ENCODE measurements at regions not wholly inside any gene's neighbourhood (a gene's known extent, or its start where the extent isn't known, plus 50 kb on each side); places are given as distances from the start of the nearest gene placed in this dataset.

- Histone ChIP-seq H3K27me3 (ENCODE audit: control insufficient read depth, insufficient read depth, low read length) (no peaks in the 10 kb centered on the region), H3K4me3 (ENCODE audit: low read depth, low read length) (no peak overlapping the region), H3K36me3 (ENCODE audit: control insufficient read depth, insufficient read depth, low read length) (no peaks in the 10 kb centered on the region)
- no peak for DNase-seq (ENCODE audit: low read depth)
- no peak for TF ChIP-seq CTCF (IDR thresholded peaks at IDR 0.05; ENCODE audit: insufficient read depth, low read length, severe bottlenecking)
- FAIRE-seq, result no peak
These were observed 74.6 kb upstream of the IPO9 start for GRCh38 chr1:201754353-201754752.

DNA sequence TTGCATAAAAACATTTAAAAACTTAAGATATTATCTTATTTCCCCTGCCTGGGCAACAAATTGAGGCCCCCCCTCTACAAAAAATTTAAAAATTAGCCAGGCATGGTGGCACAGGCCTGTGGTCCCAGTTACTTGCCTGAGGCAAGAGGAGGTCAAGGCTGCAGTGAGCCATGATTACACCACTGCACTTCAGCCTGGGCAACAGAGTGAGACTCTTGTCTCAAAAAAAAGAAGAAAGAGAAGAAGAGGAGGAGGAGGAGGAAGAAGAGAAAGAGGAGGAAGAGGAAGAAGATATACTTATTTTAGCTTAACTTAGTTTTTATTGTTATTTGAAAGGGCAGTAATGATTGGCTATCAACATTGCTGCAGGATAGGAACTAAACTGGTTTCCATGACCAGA is 73.8 kb upstream of the IPO9 start:
- no peak for FAIRE-seq
- Histone ChIP-seq H3K4me3 (ENCODE audit: low read depth, low read length) (no peak overlapping the region), H3K36me3 (ENCODE audit: control insufficient read depth, insufficient read depth, low read length) (no peaks in the 10 kb centered on the region), H3K27me3 (ENCODE audit: control insufficient read depth, insufficient read depth, low read length) (no peaks in the 10 kb centered on the region)
- no peak for DNase-seq (ENCODE audit: low read depth)
- no peak for TF ChIP-seq CTCF (IDR thresholded peaks at IDR 0.05; ENCODE audit: insufficient read depth, low read length, severe bottlenecking)

DNA sequence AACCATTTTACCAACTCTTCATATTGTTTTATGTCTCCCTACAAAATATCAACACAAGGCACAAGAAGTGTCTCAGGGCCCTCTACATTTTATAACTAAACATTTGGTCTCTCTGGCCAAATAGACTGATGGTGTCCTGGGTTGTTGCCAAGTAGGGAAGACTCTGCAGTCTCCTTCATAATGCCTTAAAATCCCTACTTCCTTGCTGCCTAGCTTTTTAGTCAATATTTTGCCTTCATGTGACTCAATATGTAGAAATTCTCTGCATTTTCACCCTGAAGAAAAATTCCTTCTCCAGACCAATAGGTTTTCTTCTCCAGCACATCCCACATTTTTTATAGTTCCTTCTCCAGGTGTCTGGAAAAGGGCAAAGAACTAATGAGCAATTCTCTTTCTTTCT is 72.6 kb upstream of the IPO9 start:
- H3K27me3 ChIP-seq (ENCODE audit: control insufficient read depth, insufficient read depth, low read length), result no peaks in the 10 kb centered on the region
- no peak for FAIRE-seq
- no peak for TF ChIP-seq CTCF (IDR thresholded peaks at IDR 0.05; ENCODE audit: insufficient read depth, low read length, severe bottlenecking)
- no peak overlapping the region for H3K4me3 ChIP-seq (ENCODE audit: low read depth, low read length)
- H3K36me3 ChIP-seq (ENCODE audit: control insufficient read depth, insufficient read depth, low read length), result no peaks in the 10 kb centered on the region
- DNase-seq (ENCODE audit: low read depth), result no peak

DNA sequence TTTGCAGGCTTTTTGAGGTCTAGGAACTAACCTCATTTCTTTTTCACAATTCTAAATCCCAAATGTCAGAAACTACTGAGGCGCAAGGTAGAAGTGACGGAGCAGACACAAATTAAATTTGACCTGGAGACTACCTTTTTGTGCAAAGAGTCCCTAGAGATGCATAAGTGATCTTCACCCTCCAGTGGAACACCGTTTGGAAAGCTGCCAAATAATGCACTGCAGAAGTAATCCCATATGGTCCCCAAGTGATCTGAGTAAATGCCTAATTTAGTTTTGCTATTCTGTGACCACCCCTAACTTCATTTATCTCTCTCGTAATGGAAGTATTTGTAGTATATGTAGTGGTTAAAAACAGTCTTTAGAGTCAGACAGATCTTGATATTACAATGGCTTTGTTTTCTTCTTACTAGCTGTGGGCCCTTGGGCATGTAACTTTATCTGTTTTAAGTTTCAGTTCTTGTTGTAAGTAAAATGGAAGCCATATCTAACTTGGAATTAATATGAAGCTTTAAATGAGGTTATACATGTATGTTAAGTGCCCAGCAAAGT is 70.4 kb upstream of the IPO9 start:
- DNase-seq (ENCODE audit: low read depth), result no peak
- H3K27me3 ChIP-seq (ENCODE audit: control insufficient read depth, insufficient read depth, low read length), result no peaks in the 10 kb centered on the region
- H3K36me3 ChIP-seq (ENCODE audit: control insufficient read depth, insufficient read depth, low read length), result no peaks in the 10 kb centered on the region
- no peak overlapping the region for H3K4me3 ChIP-seq (ENCODE audit: low read depth, low read length)
- TF ChIP-seq CTCF (IDR thresholded peaks at IDR 0.05; ENCODE audit: insufficient read depth, low read length, severe bottlenecking), result no peak
- no peak for FAIRE-seq

DNA sequence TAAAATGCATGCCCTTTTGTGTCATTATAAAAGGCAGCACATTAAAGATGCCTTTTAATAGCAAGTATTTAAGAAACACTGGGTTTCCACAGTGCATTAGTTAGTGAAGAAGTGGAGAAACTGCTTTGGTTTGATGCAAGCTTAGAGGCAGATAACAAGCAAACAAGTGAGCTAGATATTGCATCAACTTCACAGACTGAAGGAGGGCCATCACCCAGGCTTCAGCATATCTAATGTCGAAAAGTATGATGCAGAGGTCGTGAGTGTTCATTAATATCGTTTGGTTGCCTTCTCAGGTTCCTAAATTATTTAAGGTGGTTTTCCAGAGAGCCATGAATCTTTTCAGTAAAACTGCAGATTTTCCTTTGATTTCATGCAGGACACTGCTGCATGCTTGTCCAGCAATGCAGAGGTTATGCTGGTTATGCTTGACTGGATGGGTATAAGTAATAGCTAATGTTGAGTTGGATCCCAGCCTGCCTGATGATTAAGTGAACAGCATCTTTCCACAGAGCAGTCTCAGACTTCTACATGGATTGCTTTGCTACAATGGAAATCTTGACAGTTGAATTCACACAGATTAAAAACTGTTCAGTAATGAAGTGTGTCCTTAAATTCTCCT is 69.7 kb upstream of the IPO9 start:
- TF ChIP-seq CTCF (IDR thresholded peaks at IDR 0.05; ENCODE audit: insufficient read depth, low read length, severe bottlenecking), result no peak
- H3K27me3 ChIP-seq (ENCODE audit: control insufficient read depth, insufficient read depth, low read length), result no peaks in the 10 kb centered on the region
- H3K36me3 ChIP-seq (ENCODE audit: control insufficient read depth, insufficient read depth, low read length), result no peaks in the 10 kb centered on the region
- DNase-seq (ENCODE audit: low read depth), result no peak
- H3K4me3 ChIP-seq (ENCODE audit: low read depth, low read length), result no peak overlapping the region
- no peak for FAIRE-seq

GRCh38 chr1:201760516-201760915 is 68.4 kb upstream of the IPO9 start:
- Histone ChIP-seq H3K4me3 (ENCODE audit: low read depth, low read length) (no peak overlapping the region), H3K27me3 (ENCODE audit: control insufficient read depth, insufficient read depth, low read length) (no peaks in the 10 kb centered on the region), H3K36me3 (ENCODE audit: control insufficient read depth, insufficient read depth, low read length) (no peaks in the 10 kb centered on the region)
- TF ChIP-seq CTCF (IDR thresholded peaks at IDR 0.05; ENCODE audit: insufficient read depth, low read length, severe bottlenecking), result no peak
- FAIRE-seq (no peak), DNase-seq (ENCODE audit: low read depth) (no peak)
